ENCODE measurements at regions not wholly inside any gene's neighbourhood (a gene's known extent, or its start where the extent isn't known, plus 50 kb on each side); places are given as distances from the start of the nearest gene placed in this dataset.

GRCh38 chr2:146837857-146838256 is 1007.0 kb upstream of the ACVR2A start:
- TF ChIP-seq EZH2phosphoT487 (IDR thresholded peaks at IDR 0.05; ENCODE audit: unreplicated experiment) (no peak), CTCF (conservative IDR thresholded peaks at IDR 0.05; ENCODE audit: low read depth in 2 of 2) (no peak), POLR2AphosphoS5 (IDR thresholded peaks at IDR 0.05; ENCODE audit: low read depth) (no peak), EZH2 (IDR thresholded peaks at IDR 0.05; ENCODE audit: low read depth, unreplicated experiment) (no peak), ETS1 (IDR thresholded peaks at IDR 0.05) (no peak), REST (IDR thresholded peaks at IDR 0.05; ENCODE audit: unreplicated experiment) (no peak)

All from GM23338 (cell line).